IPS DF 4.7 (cell line): ENCODE measurements at regions not wholly inside any gene's neighbourhood (a gene's known extent, or its start where the extent isn't known, plus 50 kb on each side); places are given as distances from the start of the nearest gene placed in this dataset.
"Not testable (repeated sequence)": the region's sequence is repeated elsewhere in the genome, so short reads cannot be mapped to it uniquely, and the experiment has no call there.

Experiments
- DNase-seq: peaks from one replicate; pipeline ENCODE4 v3.0.0-alpha.2; 2013; ENCODE audit warnings: low spot score; ENCODE audit errors: extremely low read depth

DNA sequence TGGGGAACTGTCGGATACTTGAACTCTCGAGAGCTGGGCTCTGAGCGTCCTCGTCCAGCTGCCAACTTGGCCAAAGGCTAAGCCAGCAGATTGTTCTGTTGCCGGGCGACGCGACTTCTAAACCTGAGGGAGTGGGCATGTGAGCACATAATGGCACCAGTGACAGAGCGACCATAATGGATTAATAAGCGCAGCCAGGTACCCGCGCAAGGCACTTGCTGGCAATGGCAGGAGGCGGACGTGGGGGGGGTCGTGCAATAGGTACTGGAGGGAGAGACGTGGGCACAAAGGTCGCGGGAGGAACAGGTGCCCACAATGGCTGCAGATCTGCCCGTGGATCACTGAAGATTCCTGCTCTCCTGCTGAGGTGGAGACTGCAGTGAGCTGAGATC, 1368.7 kb downstream of the CDH12 start:
- DNase-seq, result not testable (repeated sequence)

DNA sequence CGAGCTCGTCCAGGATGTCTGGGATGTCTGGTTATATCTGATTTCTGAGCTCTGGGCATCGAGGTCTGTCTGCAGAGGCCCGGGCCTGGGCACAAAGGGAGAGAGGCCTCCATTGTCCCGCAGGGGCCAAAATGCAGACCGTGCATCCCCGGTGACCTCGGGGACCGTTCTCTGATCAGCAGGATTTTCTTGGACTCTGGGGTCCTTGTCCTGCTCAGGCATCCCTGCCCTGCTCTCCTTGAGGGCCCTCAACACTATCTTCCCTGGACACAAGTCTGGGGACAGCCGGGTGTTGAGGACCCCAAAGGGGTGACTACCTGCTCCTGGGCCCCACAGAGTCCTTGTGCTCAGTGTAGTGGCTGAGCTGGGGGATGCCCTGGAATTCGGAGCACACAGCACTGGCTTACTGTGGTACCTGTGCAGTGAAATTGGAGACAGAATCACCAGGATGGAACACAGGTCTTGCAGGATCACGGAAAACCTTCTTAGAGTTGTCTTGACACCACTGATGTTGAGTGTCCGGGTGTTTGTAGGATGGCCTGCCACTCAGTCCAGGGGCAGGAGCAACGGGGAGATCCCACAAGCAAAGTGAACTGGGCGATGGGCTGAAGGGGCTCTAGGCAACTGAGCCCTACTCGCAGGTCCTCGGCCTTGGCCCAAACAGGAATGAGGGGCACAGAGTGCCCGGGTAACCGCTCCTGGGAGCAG, 1369.2 kb downstream of the CDH12 start:
- DNase-seq, result not testable (repeated sequence)

GRCh38 chr5:21482983-21483650, 1370.0 kb downstream of the CDH12 start:
- DNase-seq, result not testable (repeated sequence)

DNA sequence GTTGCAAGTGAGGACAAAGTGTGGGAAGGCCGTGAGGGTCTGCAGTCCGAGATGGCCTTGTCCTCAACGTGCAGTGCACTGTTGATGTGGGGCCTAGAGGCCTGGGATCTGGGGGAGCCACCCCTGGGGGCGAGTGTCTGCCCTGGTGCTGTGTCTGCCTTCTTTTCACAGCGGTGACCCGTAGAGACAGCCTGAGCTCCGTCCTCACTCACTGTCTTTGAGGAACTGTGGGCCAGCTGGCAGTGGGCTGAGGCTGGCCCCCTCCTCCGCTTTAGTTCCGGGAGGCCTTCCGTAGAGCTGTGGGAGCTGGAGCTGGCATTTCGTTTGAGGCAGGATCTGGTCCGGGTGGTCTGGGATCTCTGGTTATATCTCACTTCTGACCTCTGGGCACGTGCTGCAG, 1370.6 kb downstream of the CDH12 start:
- DNase-seq, result not testable (repeated sequence)

GRCh38 chr5:21481320-21482270, 1371.5 kb downstream of the CDH12 start:
- DNase-seq, result not testable (repeated sequence)

DNA sequence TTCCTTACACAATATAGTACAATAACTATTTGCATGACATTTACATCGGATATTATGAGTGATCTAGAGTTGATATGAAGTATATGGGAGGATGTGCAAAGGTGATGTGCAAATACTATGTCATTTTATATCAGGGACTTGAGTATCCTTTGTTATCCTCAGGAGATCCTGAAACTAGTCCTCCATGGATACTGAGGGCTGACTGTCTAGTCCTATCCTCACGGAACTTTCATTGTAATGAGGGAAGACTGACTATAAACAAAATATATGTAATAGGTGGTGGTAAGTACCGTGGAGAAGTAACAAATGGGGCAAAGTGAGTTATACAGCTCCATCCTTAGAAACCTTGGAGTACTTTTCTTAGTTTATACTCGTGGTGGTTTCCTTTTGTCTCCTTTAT, 1373.1 kb downstream of the CDH12 start:
- not testable (repeated sequence) for DNase-seq

- not testable (repeated sequence) for DNase-seq
Observed at GRCh38 chr5:21473981-21474380, 1379.2 kb downstream of the CDH12 start.

GRCh38 chr5:21473436-21473835, 1379.7 kb downstream of the CDH12 start:
- not testable (repeated sequence) for DNase-seq

DNA sequence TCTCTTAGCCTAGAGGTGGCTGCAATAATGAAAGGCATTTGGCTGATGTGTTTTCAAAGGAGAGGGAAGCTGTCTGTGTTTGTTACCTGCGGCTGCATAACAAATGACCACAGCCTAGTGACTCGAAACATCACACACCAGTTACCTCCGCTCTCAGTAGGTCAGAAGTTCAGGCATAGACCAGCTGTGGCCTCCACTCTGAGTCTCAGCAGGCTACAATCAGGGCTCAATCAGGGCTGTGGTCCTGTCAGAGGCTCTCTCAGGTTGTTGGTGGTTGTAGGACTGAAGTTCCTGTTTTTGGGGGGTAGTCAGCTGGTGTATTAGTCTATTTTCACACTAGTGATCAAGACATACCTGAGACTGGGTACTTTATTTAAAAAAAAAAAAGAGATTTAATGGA, 1381.5 kb downstream of the CDH12 start:
- DNase-seq, result not testable (repeated sequence)

GRCh38 chr5:21469523-21470101, 1383.5 kb downstream of the CDH12 start:
- DNase-seq, result not testable (repeated sequence)

- not testable (repeated sequence) for DNase-seq
Observed at GRCh38 chr5:21467544-21467943, 1385.6 kb downstream of the CDH12 start.

DNA sequence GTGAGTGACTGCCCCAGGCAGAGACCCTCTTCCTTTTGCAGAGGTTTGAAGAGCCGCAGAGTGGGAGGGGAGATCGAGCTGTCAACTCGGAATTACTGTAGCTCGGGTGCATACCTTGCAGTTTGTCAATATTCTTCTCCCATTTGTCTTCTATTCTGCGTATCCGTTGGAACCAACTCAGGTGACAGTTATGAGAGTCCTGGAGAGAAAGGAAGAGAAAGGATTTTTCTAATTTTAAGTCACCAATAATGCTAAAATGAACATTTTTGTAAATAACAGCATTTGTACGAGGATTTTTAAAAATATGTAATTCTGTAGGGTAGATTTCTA, 1393.4 kb downstream of the CDH12 start:
- DNase-seq, result not testable (repeated sequence)

GRCh38 chr5:21452449-21452848, 1400.7 kb downstream of the CDH12 start:
- no peak for DNase-seq

DNA sequence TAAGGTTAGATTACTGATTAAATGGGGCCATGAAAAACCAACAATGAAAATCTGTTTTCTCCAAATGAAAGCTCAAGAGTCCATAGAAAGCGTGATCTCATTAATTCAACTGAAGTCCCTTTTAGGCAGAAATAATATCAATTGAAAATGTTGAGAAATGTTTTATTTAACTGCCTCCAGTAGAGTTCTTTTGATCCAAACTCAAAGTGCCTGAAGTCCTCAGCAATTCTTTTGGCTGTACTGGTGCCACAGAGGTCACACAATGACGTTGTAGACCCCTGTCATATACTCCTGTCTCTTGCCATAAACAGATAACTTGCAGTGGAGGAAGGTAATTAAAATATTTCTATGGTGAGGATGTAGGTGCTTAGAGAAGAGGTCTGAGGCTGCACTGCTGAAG, 1420.5 kb downstream of the CDH12 start:
- DNase-seq, result no peak

DNA sequence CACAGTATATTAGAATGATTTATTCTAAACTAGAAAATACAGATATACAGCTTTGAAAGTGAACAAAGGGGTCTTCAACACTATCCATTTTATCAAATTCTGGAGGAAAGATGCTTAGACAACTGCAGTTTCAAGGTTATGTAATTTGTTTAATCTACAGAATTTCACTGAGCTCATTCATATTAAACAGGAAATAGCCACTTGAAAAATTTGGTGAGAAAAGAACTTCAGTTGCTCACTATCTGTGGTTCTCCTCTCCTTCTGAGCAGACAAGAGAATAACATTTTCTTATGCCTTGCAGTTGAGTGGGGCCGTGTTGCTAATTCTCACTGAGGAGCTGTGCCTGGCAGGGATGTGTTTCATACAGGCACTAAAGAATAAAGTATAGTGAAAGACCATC, 1428.2 kb downstream of the CDH12 start:
- DNase-seq, result no peak

GRCh38 chr5:21419383-21419782, 1431.4 kb upstream of the CDH18 start:
- no peak for DNase-seq

DNA sequence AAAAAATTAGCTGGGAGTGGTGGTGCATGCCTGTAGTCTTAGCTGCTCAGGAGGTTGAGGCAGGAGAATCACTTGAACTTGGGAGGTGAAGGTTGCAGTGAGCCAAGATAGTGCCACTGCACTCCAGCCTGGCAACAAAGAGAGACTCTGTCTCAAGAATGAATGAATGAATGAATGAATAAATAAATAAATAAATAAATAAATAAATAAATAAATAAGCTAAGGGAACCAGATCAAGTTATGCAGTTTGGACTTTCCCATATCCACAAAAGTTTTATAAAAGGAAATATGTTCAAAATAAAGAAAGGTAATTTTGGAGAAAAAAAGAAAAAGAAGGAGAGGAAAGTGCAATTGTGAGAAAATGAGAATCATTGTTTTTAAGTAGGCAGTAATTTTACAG, 1414.1 kb upstream of the CDH18 start:
- DNase-seq, result not testable (repeated sequence)

DNA sequence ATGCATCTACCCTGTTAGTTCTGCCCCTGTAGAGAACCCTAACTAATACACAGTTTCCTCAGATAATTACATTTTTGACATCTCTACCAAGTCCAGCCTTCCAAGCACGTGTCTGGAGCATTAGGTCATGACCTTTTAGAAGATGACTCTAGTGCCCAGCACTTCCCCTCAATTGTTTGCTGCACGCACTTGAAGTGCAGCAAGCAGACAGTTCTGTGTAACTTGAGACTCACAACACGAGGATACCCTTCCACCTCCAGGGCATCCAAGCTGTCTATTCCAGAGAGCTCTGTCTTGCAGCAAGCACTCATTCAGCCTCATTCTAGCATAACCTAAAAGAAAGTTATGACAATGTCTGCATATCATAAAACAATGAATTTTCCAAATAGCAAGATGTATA, 1410.5 kb upstream of the CDH18 start:
- DNase-seq, result no peak

- no peak for DNase-seq
Observed at GRCh38 chr5:21397693-21398092, 1409.7 kb upstream of the CDH18 start.

- DNase-seq, result no peak
Observed at GRCh38 chr5:21391506-21391905, 1403.5 kb upstream of the CDH18 start.

DNA sequence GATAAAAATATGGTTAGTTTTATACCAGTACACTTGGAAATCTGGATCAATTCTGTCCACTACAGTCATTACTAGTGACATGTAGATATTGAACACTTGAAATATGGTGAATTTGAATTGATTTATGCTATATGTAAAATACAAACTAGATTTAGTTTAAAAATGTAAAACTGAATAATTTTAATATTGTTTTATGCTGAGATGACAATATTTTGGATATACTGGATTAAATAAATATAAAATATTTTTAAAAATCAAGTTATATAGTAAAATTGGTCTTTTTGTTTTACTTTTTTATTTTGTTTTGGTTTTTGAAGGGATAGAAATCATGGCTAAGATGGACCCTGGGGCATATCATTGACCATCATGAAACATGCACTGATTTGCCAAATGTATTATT, 1372.8 kb upstream of the CDH18 start:
- DNase-seq, result not testable (repeated sequence)

- DNase-seq, result not testable (repeated sequence)
Observed at GRCh38 chr5:21341948-21342261, 1353.9 kb upstream of the CDH18 start.
